Natural killer cell (primary cell): ENCODE measurements at regions not wholly inside any gene's neighbourhood (a gene's known extent, or its start where the extent isn't known, plus 50 kb on each side); places are given as distances from the start of the nearest gene placed in this dataset.

ENCODE experiments used
- ATAC-seq, 3 donors: fragments of 150-1000 bp in 2 of 3; fragments of 200-7000 bp in 1 of 3; cut with Tn5 transposase; 1 replicate in 1 of 3; 2 replicates in 2 of 3; pipeline ENCODE4 v1.10.0; 2021; ENCODE audit warnings: mild to moderate bottlenecking in 2 of 3, moderate library complexity in 2 of 3
- DNase-seq, 2 donors: peaks; one replicate each; pipeline versions ENCODE4 v3.0.0 to v3.0.0-alpha.2; 2013 to 2021; ENCODE audit warnings: mixed read lengths in 1 of 2
- H3K27ac ChIP-seq: one replicate; pipeline ENCODE4 v1.5.1; 2013; ENCODE audit warnings: mild to moderate bottlenecking, low read length
- H3K27me3 ChIP-seq: one replicate; pipeline ENCODE4 v1.6.1; 2013; ENCODE audit warnings: low read length; ENCODE audit not compliant: control insufficient read depth, insufficient read depth
- H3K36me3 ChIP-seq: one replicate; pipeline ENCODE4 v1.6.1; 2013; ENCODE audit warnings: low read length; ENCODE audit not compliant: control insufficient read depth, insufficient read depth
- H3K4me1 ChIP-seq: one replicate; pipeline ENCODE4 v1.6.1; 2013; ENCODE audit warnings: low read length; ENCODE audit not compliant: control insufficient read depth, insufficient read depth
- H3K4me3 ChIP-seq: one replicate; pipeline ENCODE4 v1.5.1; 2013; ENCODE audit warnings: low read length
- H3K9me3 ChIP-seq: one replicate; pipeline ENCODE4 v1.6.1; 2013; ENCODE audit warnings: low read length; ENCODE audit not compliant: control insufficient read depth, insufficient read depth
- H3K27ac Mint-ChIP-seq, 2 donors: one replicate each; pipeline ENCODE4 v1.8.0; 2022; ENCODE audit warnings: mild to moderate bottlenecking in 2 of 2, mixed read lengths in 2 of 2, moderate library complexity in 1 of 2
- H3K27me3 Mint-ChIP-seq, 2 donors: one replicate each; pipeline ENCODE4 v1.8.0; 2022; ENCODE audit warnings: low read depth in 2 of 2, mixed read lengths in 2 of 2
- H3K36me3 Mint-ChIP-seq: one replicate; pipeline ENCODE4 v1.8.0; 2022; ENCODE audit warnings: mixed read lengths
- H3K4me1 Mint-ChIP-seq, 2 donors: one replicate each; pipeline ENCODE4 v1.8.0; 2022; ENCODE audit warnings: mixed read lengths in 2 of 2
- H3K4me3 Mint-ChIP-seq: one replicate; pipeline ENCODE4 v1.8.0; 2022; ENCODE audit warnings: mild to moderate bottlenecking, moderate library complexity, mixed read lengths
- H3K9me3 Mint-ChIP-seq, 2 donors: one replicate each; pipeline ENCODE4 v1.8.0; 2022; ENCODE audit warnings: mixed read lengths in 2 of 2
- WGBS: methylation state at CpG from one replicate; pipeline ENCODE4 v1.1.7; 2013; ENCODE audit warnings: missing lambda C conversion rate; ENCODE audit not compliant: insufficient coverage; 5-methylcytosine and 5-hydroxymethylcytosine counted together
- intact Hi-C: fragments of 100-400 bp; cut with micrococcal nuclease; formaldehyde crosslinking; loops from one replicate; pipeline ENCODE4 v1.14.2; 2022
- TF ChIP-seq, protein P1 (sequence below): fragments of 200-600 bp; IDR thresholded peaks from one replicate; pipeline ENCODE4 v1.8.0; 2022; ENCODE audit warnings: antibody characterized with exemption

DNA sequence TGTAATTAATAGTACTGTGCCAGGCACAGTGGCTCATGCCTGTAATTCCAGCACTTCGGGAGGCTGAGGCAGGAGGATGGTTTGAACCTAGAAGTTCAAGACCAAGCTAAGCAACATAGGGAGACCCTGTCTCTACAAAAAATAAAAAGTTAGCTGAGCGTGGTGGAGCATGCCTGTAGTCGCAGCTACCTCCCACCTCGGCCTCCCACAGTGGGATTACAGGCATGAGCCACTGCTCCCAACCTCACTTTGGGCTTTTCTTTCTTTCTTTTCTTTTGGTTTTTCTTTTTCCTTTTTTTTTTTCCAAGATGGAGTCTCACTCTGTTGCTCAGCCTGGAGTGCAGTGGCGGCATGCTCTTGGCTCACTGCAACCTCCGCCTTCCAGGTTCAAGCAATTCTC, 137.8 kb downstream of the MRM1 start:
- Histone ChIP-seq H3K27me3 (no peaks in the 10 kb centered on the region), H3K27ac (no peak overlapping the region), H3K4me1 (no peaks in the 10 kb centered on the region), H3K36me3 (no peaks in the 10 kb centered on the region), H3K4me3 (no peak overlapping the region), H3K9me3 (no peaks in the 10 kb centered on the region)
- H3K36me3 Mint-ChIP-seq, result no peaks in the 10 kb centered on the region
- no peaks in the 10 kb centered on the region for H3K27me3 Mint-ChIP-seq
- peaks cover 0 to 4% of the 10 kb centered on the region in 2 donors for H3K4me1 Mint-ChIP-seq
- peaks cover 0 to 2% of the 10 kb centered on the region in 2 donors for H3K9me3 Mint-ChIP-seq
- no peak for ATAC-seq
- 87% methylated on average over 6 of the region's 6 CpGs for WGBS
- H3K27ac Mint-ChIP-seq, result no peak overlapping the region
- no peak for DNase-seq
- H3K4me3 Mint-ChIP-seq, result no peak overlapping the region
- intact Hi-C loops, result no loop called here
- TF ChIP-seq, protein P1, sequence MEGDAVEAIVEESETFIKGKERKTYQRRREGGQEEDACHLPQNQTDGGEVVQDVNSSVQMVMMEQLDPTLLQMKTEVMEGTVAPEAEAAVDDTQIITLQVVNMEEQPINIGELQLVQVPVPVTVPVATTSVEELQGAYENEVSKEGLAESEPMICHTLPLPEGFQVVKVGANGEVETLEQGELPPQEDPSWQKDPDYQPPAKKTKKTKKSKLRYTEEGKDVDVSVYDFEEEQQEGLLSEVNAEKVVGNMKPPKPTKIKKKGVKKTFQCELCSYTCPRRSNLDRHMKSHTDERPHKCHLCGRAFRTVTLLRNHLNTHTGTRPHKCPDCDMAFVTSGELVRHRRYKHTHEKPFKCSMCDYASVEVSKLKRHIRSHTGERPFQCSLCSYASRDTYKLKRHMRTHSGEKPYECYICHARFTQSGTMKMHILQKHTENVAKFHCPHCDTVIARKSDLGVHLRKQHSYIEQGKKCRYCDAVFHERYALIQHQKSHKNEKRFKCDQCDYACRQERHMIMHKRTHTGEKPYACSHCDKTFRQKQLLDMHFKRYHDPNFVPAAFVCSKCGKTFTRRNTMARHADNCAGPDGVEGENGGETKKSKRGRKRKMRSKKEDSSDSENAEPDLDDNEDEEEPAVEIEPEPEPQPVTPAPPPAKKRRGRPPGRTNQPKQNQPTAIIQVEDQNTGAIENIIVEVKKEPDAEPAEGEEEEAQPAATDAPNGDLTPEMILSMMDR, result no peak

DNA sequence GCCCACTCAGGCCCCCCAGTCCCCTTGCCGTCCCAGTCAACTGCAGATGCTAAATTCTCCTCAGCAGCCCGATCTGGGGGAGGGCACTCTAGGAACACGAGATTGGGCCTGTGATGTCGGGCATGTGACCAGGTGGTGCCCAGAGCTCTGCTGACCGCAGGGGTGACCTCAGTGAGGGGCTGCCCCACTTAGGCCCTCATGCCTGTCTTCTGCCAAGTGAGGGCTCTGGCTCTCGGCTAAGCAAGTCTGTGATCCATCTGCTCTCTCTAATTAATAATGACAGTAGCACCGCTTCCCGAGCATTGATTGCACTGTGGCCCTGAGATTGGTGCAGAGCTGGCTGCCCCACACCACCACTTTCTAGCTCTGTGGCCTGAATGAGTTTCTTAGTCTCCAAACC, 138.8 kb downstream of the MRM1 start:
- intact Hi-C loops, result no loop called here
- TF ChIP-seq, protein P1, result no peak
- no peak for DNase-seq
- WGBS, result 92% methylated on average over 8 of the region's 8 CpGs
- H3K27me3 Mint-ChIP-seq, result no peaks in the 10 kb centered on the region
- H3K27ac Mint-ChIP-seq, result no peak overlapping the region
- no peak overlapping the region for H3K4me3 ChIP-seq
- H3K9me3 ChIP-seq, result no peaks in the 10 kb centered on the region
- no peak for ATAC-seq
- H3K9me3 Mint-ChIP-seq, result peaks cover 0 to 2% of the 10 kb centered on the region in 2 donors
- H3K4me3 Mint-ChIP-seq, result no peak overlapping the region
- H3K27ac ChIP-seq, result no peak overlapping the region
- H3K27me3 ChIP-seq, result no peaks in the 10 kb centered on the region
- peaks cover 0 to 4% of the 10 kb centered on the region in 2 donors for H3K4me1 Mint-ChIP-seq
- no peaks in the 10 kb centered on the region for H3K4me1 ChIP-seq
- H3K36me3 Mint-ChIP-seq, result no peaks in the 10 kb centered on the region
- H3K36me3 ChIP-seq, result no peaks in the 10 kb centered on the region

- 87% methylated on average over 6 of the region's 6 CpGs for WGBS
- peak in 1 of 3 donors; percentile 36 for ATAC-seq
These were observed 139.9 kb downstream of the MRM1 start for GRCh38 chr17:36741019-36741902.

More at GRCh38 chr17:36741019-36741902, 139.9 kb downstream of the MRM1 start:
- H3K4me3 Mint-ChIP-seq, result no peak overlapping the region
- H3K27me3 Mint-ChIP-seq, result no peaks in the 10 kb centered on the region
- no peaks in the 10 kb centered on the region for H3K4me1 ChIP-seq
- H3K4me3 ChIP-seq, result no peak overlapping the region
- H3K36me3 Mint-ChIP-seq, result no peaks in the 10 kb centered on the region
- TF ChIP-seq, protein P1, result no peak
- intact Hi-C loops, result no loop called here
- H3K9me3 ChIP-seq, result no peaks in the 10 kb centered on the region
- no peaks in the 10 kb centered on the region for H3K27me3 ChIP-seq
- H3K27ac Mint-ChIP-seq, result no peak overlapping the region
- no peak overlapping the region for H3K27ac ChIP-seq
- DNase-seq, result no peak
- H3K36me3 ChIP-seq, result no peaks in the 10 kb centered on the region
- peaks cover 0 to 2% of the 10 kb centered on the region in 2 donors for H3K9me3 Mint-ChIP-seq
- H3K4me1 Mint-ChIP-seq, result peaks cover 0 to 4% of the 10 kb centered on the region in 2 donors
